Ishikawa (cell line): ENCODE measurements at regions not wholly inside any gene's neighbourhood (a gene's known extent, or its start where the extent isn't known, plus 50 kb on each side); places are given as distances from the start of the nearest gene placed in this dataset.
A peak's percentile ranks its signal among the peaks of the same experiment; 100 is the strongest.

Source experiments
- CEBPB ChIP-seq: IDR thresholded peaks from 2 replicates; pipeline ENCODE4 v1.6.1; 2012
- CREB1 ChIP-seq: IDR thresholded peaks from 2 replicates; pipeline ENCODE4 v1.6.1; 2012; ENCODE audit warnings: low read depth
- EGR1 ChIP-seq: IDR thresholded peaks from 2 replicates; pipeline ENCODE4 v1.6.1; 2012
- EP300 ChIP-seq: IDR thresholded peaks from 2 replicates; pipeline ENCODE4 v1.6.1; 2012; ENCODE audit warnings: borderline replicate concordance
- FOXM1 ChIP-seq: IDR thresholded peaks from 2 replicates; pipeline ENCODE4 v1.6.1; 2012; ENCODE audit warnings: low read depth, borderline replicate concordance
- MAX ChIP-seq: IDR thresholded peaks from 2 replicates; pipeline ENCODE4 v1.6.1; 2012
- NFIC ChIP-seq: IDR thresholded peaks from 2 replicates; pipeline ENCODE4 v1.6.1; 2012
- RAD21 ChIP-seq: IDR thresholded peaks from 2 replicates; pipeline ENCODE4 v1.6.1; 2012; ENCODE audit warnings: low read depth
- REST ChIP-seq: IDR thresholded peaks from 2 replicates; pipeline ENCODE4 v1.6.1; 2012; ENCODE audit warnings: low read depth, mild to moderate bottlenecking
- TAF1 ChIP-seq: IDR thresholded peaks from 2 replicates; pipeline ENCODE4 v1.6.1; 2012; ENCODE audit warnings: low read depth, mild to moderate bottlenecking
- TCF12 ChIP-seq: IDR thresholded peaks from 2 replicates; pipeline ENCODE4 v1.6.1; 2012; ENCODE audit warnings: low read depth
- TEAD4 ChIP-seq: IDR thresholded peaks from 2 replicates; pipeline ENCODE4 v1.6.1; 2012
- USF1 ChIP-seq: IDR thresholded peaks from 2 replicates; pipeline ENCODE4 v1.6.1; 2012
- YY1 ChIP-seq: IDR thresholded peaks from 2 replicates; pipeline ENCODE4 v1.6.1; 2012; ENCODE audit warnings: low read depth
- ZBTB7A ChIP-seq: IDR thresholded peaks from 2 replicates; pipeline ENCODE4 v1.6.1; 2012; ENCODE audit warnings: low read depth

GRCh38 chr9:16243798-16244197, 626.7 kb downstream of the BNC2 start:
- TF ChIP-seq TCF12 (no peak), FOXM1 (no peak), TEAD4 (no peak), EGR1 (no peak), REST (no peak), YY1 (no peak), EP300 (no peak), USF1 (no peak), ZBTB7A (no peak), TAF1 (no peak), CEBPB (no peak), CREB1 (no peak), MAX (no peak), RAD21 (no peak), NFIC (no peak)

- TF ChIP-seq CEBPB (peak; percentile 51; the same call in 1 of the 2 replicates), USF1 (no peak), NFIC (peak; percentile 35; the same call in 1 of the 2 replicates), TEAD4 (no peak), EP300 (no peak), CREB1 (no peak), REST (no peak), TAF1 (no peak)
These were observed 624.6 kb downstream of the BNC2 start for GRCh38 chr9:16245756-16246440.

- TF ChIP-seq RAD21, result no peak
- no peak for TF ChIP-seq REST
- TF ChIP-seq TEAD4, result no peak
- no peak for TF ChIP-seq EP300
- no peak for TF ChIP-seq CREB1
- TF ChIP-seq CEBPB, result no peak
- TF ChIP-seq NFIC, result no peak
- TF ChIP-seq ZBTB7A, result no peak
- no peak for TF ChIP-seq TAF1
- no peak for TF ChIP-seq MAX
- TF ChIP-seq EGR1, result no peak
- TF ChIP-seq YY1, result no peak
- TF ChIP-seq TCF12, result no peak
- TF ChIP-seq FOXM1, result no peak
- no peak for TF ChIP-seq USF1
These were observed 623.7 kb downstream of the BNC2 start for GRCh38 chr9:16246785-16247184.

- TF ChIP-seq ZBTB7A (no peak), TEAD4 (0 out of 2 replicates have a peak, but pooled peaks have one; percentile 22)
These were observed 623.1 kb downstream of the BNC2 start for GRCh38 chr9:16247188-16247875.
